8988T (cell line): ENCODE measurements at regions not wholly inside any gene's neighbourhood (a gene's known extent, or its start where the extent isn't known, plus 50 kb on each side); places are given as distances from the start of the nearest gene placed in this dataset.
"Not testable (repeated sequence)": the region's sequence is repeated elsewhere in the genome, so short reads cannot be mapped to it uniquely, and the experiment has no call there.

ENCODE experiments used
- DNase-seq: peaks from one replicate; pipeline ENCODE4 v3.0.0; 2011

DNA sequence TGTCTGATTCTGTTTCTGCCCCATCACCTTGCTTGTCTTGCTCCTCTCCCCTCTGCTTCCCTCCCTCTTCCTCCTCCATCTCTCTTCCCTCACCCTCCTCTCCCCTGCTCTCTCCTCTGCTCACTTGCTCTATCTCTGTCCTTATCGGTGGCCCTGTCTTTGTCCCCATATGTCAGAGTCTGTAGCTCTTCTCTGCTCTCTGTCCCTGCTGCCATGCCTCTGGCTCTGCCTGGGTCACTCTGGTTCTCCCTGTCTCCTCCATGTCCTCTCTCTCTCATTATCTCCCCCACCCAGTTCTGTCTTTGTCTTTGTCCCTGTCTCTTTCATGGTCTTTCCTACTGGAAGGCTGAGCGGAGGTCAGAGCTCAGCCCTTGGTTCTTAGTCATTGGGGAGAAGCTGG, 169.1 kb upstream of the NLRP1 start:
- DNase-seq, result no peak

DNA sequence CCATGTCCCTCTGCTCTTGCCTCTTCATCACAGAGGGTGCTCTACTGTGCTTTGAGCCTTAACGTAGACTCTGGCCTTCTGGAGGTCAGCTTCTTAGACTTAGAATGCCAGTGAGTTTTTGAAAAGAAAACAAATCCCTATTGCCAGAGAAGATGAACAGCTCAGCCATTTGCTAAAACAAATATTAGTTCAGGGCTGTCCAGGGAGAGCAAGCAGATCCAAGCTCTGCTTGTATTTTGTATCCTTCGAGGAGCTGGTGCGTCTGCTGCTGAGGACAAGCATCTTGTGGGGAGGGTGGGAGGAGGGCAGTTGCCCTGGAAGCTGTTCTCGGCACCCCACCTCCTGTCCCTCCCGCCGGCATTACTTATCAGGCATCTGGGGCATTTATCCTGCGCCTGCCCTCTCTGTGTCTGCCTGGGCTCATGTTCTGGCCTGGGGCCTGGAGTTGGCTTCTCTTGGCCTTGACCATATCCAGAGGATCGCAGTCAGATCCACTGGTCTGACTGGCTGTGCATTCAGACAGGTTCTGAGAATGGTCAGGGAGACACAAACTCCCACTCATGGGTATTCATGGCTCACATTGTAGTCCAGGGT, 173.1 kb upstream of the NLRP1 start:
- no peak for DNase-seq

GRCh38 chr17:5758651-5759050, 174.3 kb upstream of the NLRP1 start:
- no peak for DNase-seq

DNA sequence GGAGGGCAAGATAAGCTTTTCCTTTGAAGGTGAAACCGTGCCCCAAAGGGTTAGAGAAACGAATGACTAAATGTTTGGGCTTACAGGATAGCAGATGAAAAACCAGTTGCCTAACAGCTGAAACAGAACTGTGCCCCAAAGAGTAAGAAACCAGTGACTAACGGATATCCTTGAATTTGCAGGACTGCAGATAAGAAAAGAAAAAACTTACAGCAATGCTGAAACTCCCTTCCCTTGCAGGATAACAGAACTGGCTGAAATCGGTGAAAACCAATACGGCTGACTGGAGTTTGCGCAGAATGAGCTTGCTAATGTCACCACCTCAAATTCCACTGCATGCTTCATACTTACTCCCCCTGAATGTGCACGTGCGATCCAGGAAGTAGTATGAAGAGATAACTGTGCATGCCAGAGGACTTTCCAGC, 175.2 kb upstream of the NLRP1 start:
- no peak for DNase-seq

DNA sequence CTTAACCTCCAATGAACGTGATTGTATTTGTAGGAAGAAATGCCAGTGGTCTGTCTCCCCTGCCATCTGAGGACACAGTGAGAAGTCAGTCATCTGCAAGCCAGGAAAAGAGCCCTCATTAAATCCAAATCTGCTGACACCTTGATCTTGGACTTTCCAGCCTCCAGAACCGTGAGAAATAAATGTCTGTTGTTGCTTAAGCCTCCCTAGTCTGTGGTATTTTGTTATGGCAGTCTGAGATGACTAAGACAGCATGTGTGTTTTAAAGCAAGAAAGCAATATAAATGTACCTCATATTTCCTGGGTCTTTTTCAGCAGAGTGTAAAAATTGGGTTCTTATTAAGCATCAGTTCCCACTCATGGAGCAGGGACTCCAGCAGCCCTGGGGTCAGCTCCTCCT, 177.9 kb upstream of the NLRP1 start:
- no peak for DNase-seq

- no peak for DNase-seq
Measured at GRCh38 chr17:5763595-5764306, 179.4 kb upstream of the NLRP1 start.

DNA sequence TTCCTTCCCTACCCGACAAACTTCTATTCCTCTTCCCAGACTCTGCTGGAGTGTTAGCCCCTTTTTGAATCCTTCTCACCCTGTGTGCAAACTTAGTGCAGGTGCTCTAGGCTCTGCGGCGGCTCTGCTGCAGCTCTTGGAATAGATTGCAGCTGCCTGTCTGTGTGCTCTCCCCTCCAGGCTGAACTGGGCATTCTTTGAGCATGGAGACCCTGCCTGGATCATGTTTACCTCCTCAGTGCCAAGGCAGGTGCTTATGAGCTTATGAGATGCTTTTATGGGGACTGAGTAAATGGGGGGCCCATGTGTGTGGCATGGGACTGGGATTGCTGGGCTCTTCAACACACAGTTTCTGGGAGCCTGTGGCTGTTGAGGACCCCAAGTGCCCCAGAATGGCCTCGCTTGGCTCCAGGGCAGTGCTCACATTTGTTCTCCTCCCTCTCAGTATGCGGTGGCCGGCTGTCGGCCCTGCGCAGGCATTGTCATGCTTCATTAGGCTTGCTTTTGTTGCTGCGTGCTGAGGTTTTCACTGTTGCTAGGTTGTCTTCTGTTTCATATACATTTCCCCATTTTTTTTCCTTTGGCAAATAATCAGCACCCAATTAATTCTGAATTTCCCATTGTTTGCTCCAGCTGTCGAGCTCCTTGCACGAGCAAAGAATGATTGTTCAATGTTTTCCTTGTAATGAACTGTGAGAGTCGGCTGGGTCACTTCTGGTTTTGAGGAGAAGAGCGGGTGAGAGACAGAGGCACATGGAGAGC, 185.5 kb upstream of the NLRP1 start:
- DNase-seq, result no peak

DNA sequence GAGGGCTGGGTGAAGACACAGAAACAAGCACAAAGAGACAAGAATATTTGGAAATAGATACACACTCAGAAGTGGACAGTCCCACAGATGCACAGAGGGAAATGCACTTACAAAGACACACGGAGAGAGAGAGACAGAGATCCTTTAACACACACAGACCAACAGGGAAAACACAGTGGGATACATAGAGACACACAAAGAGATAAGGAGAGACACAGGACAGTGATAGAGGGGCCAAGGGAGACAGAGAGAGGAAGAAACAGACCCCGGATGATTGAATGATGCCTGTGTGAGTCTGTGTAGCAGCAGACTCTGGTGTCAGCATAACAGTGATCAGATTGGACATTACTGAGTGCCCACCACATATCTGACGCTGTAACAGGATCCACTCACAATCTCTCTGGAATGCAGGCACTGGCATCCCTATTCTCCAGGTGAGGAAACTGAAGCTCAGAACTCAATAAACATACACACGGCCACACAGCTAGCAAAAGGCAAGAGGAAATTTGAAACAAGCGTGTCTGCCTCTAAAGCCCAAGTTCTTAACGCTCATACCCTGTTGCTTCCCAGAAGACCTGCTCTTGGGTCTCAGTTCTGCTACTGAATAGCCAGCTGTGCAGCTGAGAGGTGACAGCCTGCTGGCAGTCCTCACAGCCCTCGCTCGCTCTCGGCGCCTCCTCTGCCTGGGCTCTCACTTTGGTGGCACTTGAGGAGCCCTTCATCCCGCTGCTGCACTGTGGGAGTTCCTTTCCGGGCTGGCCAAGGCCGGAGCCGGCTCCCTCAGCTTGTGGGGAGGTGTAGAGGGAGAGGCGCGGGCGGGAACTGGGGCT, 186.3 kb upstream of the NLRP1 start:
- DNase-seq, result no peak

- DNase-seq, result not testable (repeated sequence)
Measured at GRCh38 chr17:5771271-5771577, 186.9 kb upstream of the NLRP1 start.

DNA sequence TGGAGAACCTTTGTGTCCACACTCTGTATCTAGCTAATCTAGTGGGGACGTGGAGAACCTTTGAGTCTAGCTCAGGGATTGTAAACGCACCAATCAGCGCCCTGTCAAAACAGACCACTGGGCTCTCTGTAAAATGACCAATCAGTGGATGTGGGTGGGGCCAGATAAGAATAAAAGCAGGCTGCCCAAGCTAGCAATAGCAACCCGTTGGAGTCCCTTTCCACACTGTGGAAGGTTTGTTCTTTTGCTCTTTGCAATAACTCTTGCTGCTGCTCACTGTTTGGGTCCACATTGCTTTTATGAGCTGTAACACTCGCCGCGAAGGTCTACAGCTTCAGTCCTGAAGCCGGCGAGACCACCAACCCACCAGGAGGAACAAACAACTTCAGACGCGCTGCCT, 187.7 kb upstream of the NLRP1 start:
- DNase-seq, result not testable (repeated sequence)

GRCh38 chr17:5772720-5773119, 188.4 kb upstream of the NLRP1 start:
- no peak for DNase-seq

GRCh38 chr17:5773816-5774360, 189.6 kb upstream of the NLRP1 start:
- DNase-seq, result no peak

- no peak for DNase-seq
Measured at GRCh38 chr17:5775098-5775497, 190.8 kb upstream of the NLRP1 start.

DNA sequence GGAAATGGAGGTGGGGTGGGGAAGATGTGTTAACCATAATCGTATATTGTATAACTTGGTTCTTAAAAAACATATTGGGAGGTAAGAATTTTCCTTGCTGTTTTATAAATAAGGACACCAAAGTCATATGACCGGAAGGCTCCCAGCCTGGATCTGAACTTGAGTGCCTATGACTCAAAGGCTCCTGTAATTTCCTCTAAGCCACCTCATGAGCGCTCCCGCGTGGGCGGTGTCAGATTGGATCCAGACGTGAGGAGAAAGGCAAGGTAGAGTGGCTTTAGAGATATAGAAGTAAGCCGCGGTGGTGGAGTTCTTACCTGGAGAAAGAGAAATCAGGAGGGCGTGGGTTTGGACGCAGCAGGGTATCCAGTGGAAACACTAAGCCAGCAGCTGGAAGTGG, 196.2 kb upstream of the NLRP1 start:
- no peak for DNase-seq

- DNase-seq, result no peak
Measured at GRCh38 chr17:5781236-5781927, 197.1 kb upstream of the NLRP1 start.

- DNase-seq, result no peak
Measured at GRCh38 chr17:5783269-5783668, 199.0 kb upstream of the NLRP1 start.

DNA sequence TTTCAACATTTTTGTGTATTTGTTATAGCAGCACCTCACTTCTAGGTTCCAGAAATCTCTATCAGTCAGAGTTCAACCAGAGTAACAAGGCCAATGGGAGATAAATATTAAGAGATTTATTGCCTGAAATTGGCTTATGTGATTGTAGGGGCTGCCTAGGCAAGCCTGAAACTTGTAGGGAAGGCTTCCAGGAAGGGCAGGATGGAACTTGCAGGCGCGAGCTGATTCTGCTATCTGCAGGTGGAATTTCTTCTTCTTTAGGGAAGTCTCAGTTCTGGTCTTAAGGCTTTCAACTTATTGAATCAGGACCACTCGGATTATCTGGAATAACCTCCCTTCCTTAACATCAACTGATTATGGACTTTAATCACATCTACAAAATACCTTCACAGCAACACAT, 199.5 kb upstream of the NLRP1 start:
- no peak for DNase-seq

DNA sequence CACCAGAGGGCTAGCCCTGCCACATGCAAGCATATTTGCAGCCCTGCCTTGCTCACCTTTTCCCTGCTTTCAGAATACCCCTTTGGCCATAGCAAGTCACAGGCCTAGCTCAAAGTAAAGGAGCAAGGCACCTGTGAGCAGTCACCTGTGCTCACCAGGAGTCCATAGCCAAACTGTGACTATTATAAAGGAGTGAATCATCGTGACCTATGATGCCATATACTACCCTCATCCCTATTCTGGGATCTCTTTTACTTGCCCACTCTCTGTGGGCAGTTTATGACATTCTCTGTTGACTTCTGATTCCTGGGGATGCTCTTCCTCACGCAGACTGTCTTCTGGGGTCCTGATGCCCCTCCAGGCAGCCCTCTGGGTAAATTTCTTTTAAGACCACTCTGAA, 200.5 kb upstream of the NLRP1 start:
- DNase-seq, result no peak

DNA sequence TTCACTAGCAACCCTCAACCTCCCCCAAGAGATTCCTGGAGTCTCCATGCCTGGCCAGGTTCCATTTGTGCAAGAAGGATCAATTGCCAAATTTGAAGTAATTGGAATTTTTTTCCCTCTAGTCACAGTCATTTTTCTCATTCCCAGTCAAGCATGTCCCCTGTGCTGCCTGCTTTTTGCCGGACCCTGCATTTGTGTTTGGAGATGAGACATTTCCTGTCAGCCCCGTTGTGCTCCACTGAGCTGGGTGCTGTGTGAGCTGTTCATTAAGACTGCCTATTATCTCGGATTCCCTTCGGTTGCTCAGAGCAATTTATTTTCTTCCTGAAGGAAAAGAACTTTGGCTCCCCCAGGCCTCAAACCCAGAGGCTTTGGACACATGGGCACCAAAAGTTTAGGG, 201.0 kb upstream of the NLRP1 start:
- DNase-seq, result no peak

- no peak for DNase-seq
Measured at GRCh38 chr17:5785867-5786509, 201.7 kb upstream of the NLRP1 start.

DNA sequence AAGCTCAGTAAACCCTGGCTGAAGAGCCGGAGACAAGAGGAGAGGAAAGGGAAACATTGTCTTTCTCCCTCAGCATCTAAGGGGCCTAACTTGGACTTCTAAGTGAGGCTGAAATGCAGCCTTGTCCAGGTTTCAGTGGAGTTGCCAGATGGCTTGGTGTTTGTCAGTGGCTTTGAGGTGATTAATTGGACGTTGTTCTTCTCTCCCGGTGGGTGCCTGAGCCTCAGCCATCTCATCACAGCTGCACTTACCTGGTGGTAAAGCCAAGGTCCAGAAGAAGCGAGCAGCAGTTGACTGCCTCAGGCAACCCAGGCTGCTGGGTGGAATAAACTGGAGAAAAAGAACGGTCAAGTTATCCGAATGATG, 202.2 kb upstream of the NLRP1 start:
- no peak for DNase-seq

DNA sequence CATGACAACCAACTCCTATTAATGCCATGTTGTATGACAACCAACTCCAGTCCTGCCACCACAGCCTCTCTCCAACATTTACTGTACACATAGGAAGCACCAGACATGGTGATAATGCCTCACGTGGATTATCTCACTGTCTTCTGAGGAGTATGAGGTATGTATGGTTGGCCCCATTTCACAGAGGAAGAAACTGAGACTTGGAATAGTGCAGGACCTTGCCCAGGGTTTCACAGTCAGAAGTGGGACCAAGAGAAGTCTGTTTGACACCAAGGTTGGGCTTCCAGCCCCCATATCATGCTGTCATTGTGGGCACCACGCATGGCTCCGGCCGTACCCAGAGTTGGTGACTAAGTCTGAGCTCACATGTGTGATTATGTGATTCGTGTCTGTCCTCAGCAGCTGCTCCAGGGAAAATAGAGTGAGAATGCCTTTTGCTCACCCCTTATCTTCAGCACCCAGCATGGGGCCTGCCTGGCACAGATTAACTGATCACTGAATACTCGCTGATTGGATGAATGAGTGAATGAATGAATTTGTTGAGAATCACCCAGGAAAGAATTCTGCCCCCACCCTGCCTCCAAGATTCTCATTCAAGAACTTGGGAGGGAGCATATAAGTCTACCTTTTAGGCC, 204.1 kb upstream of the NLRP1 start:
- no peak for DNase-seq
